ENCODE measurements at regions not wholly inside any gene's neighbourhood (a gene's known extent, or its start where the extent isn't known, plus 50 kb on each side); places are given as distances from the start of the nearest gene placed in this dataset.

DNA sequence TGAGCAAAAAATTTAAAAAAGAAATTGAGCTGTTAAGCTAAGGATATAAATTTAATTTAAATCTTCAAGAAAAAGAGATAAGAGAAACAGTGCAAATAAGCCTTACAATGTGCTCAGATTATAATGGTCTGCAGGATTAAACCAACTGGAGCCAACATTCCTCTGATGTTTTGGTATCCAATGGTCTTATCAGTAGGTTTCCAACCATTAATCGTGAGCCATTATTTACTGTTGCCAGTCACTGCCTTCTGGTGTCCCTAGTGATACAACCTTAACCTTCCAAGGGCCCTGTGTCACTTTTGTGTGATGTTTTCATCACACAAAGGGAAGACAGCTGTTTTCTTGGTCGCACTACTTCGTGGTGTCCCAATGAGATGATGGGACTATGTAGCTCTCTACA lies 134.5 kb upstream of the CTAGE1 start:
- no peak for TF ChIP-seq POLR2AphosphoS5 (IDR thresholded peaks at IDR 0.05; ENCODE audit: low read depth, low read length)
- TF ChIP-seq, protein P1, sequence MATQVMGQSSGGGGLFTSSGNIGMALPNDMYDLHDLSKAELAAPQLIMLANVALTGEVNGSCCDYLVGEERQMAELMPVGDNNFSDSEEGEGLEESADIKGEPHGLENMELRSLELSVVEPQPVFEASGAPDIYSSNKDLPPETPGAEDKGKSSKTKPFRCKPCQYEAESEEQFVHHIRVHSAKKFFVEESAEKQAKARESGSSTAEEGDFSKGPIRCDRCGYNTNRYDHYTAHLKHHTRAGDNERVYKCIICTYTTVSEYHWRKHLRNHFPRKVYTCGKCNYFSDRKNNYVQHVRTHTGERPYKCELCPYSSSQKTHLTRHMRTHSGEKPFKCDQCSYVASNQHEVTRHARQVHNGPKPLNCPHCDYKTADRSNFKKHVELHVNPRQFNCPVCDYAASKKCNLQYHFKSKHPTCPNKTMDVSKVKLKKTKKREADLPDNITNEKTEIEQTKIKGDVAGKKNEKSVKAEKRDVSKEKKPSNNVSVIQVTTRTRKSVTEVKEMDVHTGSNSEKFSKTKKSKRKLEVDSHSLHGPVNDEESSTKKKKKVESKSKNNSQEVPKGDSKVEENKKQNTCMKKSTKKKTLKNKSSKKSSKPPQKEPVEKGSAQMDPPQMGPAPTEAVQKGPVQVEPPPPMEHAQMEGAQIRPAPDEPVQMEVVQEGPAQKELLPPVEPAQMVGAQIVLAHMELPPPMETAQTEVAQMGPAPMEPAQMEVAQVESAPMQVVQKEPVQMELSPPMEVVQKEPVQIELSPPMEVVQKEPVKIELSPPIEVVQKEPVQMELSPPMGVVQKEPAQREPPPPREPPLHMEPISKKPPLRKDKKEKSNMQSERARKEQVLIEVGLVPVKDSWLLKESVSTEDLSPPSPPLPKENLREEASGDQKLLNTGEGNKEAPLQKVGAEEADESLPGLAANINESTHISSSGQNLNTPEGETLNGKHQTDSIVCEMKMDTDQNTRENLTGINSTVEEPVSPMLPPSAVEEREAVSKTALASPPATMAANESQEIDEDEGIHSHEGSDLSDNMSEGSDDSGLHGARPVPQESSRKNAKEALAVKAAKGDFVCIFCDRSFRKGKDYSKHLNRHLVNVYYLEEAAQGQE (IDR thresholded peaks at IDR 0.05; ENCODE audit: insufficient read depth in 1 of 2, low read depth in 2 of 2, low read length in 2 of 2) = no peak
